HG03520 (cell line): ENCODE measurements at regions not wholly inside any gene's neighbourhood (a gene's known extent, or its start where the extent isn't known, plus 50 kb on each side); places are given as distances from the start of the nearest gene placed in this dataset.
A peak's percentile ranks its signal among the peaks of the same experiment; 100 is the strongest.

ENCODE experiments used
- ATAC-seq: cut with Tn5 transposase; IDR thresholded peaks from one replicate; pipeline ENCODE4 v1.9.1; 2021; ENCODE audit warnings: mild to moderate bottlenecking, moderate library complexity; ENCODE audit not compliant: unreplicated experiment

DNA sequence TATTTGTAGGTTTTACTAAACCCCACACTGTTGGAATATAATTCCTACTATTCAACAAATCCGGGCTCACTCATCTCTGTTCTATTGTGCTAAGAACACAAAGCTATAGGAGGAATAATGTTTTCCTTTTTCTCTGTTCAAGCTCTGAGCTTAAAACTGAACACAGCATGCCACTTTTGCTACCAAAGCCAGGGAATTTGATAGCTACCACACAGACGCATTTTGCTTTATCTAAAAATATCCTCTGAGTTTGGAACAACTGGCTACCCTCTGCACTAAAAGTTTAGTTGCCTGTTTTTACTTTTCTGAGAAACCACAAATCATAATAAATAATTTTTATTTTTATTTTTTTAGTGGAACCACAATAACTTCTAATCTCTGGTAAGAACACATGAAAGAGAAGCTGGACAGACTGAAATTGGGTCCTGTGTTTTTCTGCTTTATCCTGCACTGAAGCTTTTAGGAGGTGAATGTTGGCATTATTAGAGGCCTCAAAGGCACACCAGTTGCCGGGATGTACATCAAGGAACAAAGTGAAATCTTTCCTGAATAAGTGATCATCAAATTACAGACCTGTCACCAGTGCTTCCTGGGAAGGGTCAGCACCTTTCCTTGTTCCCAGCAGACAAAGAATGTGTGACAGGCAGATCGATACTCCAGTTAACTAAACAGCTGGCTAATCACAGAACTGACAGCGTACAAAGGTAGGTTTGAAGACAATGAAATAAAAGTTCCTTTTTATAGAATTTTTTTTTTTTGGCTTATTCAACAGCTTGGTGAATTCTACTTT, 523.2 kb upstream of the TENM4 start:
- ATAC-seq, result no peak

DNA sequence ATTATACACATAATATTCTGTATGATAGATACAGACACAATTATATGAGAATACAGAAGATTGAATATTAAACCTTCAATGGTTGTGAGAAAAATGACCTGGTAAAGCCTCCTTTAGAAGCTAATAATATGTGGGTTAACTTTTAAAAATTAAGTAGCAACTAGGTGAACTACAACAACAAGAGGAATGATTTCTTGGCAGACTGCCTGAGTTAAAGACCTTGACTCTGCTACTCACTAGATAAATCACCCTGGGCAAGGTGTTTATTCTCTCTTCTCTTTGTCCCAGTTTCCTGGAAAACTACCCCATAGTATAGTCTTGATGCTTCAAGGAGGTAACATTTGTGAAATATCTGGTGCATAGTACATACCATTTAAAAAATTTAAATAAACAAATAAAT, 519.6 kb upstream of the TENM4 start:
- ATAC-seq, result no peak

DNA sequence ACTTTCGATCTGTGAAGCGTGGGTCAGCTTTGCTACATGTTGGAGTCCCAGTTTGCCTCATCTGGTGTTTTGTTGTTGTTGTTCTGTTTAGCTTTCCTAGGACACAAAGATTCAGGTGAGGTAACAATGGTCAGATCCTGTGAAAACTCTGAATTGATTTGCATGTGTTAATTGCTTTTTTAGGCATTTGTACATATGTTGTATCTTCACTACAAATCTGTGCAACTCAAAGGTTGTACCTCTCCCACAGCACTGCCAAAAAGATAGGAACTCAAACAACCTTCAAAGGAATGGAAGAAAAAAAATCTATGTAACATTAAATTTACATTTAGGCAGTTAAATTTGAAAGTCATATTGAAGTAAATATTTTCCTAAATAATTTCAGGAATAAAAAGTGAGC, 518.5 kb upstream of the TENM4 start:
- no peak for ATAC-seq

DNA sequence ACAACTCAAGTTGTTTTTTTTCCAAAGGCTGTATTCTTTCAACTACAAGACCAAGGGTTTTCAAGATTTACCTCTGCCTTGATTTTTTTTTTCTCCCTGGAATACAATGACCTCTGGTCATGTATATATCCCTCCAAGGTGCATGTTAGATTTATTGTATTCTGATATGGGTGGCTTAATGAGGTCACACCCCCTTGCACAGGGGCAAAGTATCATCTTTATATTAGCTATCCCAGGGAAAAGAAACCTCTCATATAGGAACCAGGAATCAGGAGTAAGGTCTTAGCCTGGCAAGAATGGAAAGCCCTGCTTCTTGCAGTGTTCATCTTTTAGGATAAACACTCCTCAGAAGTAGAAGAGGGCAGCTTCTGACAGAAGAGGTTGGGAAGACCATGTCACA, 516.9 kb upstream of the TENM4 start:
- no peak for ATAC-seq

DNA sequence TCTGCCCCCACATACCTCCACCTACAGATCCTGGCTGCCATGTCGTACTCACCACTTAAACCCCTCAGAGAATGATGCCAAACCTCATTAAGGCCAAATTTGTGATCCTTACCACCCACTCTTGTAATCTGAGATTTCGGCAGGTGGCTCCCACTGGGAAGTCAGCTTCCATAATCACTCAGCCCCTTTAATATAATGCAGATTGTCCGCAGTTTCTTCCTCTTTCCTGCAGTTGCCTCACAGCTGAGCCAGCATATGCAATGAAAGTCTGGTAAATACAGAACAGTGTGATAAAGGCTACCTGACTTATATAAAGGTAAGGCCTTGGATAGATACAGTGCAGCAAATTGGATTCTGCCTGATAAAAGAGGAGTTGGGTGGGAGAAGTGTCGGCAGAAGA, 515.2 kb upstream of the TENM4 start:
- ATAC-seq, result no peak

DNA sequence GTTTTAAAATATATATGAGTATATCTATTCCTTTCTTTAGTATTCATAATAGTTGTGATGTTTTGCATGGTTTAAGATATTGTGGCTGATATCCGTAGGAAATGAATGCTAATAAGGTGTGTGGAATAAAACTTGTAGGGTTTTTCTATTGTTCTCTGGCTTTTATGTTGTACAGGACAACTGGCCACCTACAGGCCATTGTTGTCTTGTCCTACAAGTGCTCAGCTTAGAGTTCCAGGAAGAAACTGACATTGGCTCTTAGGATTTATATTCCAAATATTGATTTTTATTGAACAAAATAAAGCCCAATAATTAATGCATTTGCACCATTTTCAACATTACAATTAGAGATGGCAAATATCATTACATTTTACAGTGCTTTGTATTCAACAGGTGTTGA, 512.8 kb upstream of the TENM4 start:
- no peak for ATAC-seq

DNA sequence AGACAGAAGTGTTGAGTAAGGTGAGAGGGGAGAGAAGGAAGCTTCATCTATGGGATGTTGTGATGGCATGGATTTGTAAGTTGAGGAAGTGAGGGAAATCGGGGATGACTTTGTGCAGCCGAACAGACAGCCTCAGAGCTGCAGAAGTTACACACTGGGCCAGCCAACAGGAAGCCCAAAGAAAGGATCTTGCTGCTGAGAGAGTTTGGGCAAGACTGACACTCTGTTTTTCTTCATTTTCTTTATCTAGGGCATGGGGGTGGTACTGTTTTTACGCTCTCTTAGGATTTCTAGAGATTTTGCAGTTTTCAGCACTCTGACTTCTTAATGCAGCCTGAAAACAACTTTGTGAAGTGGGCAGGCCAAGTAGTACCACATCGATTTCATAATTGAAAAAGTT, 509.9 kb upstream of the TENM4 start:
- no peak for ATAC-seq

DNA sequence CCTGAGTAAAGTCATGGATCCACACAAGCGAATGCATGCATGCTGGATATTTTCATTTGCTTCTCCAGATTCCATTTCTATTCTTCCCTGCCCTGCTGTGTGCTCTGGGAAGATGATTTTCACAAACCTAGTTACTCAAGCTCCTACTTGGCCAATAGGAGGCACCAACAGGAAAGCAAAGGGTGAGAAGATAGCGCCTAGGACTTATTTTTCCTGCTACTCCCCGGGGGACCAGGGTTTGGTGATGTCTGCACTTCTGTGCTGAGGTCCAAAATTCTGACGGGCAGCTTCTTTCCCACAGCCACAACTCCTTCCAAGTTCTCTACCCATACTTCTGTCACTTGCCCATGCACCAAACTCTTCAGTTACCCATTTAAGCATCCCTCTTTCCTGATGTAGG, 509.3 kb upstream of the TENM4 start:
- no peak for ATAC-seq

DNA sequence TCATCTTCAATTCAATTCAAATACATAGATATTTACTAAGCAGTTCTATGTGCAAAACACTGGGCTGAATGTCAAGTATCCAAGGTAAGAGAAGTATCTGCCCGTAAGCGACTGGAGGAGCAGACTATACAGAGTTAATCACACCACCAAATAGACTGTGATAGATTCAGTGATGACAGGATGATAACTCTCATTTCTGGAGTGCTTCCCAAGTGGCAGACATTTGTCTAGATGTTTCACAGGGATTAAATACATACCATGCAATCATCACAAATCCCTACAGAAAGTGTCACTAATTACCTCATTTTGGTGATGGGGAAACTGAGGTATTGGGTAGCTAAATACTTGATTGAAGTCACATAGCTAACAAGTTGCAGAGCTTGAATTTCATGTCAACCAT, 508.7 kb upstream of the TENM4 start:
- no peak for ATAC-seq

DNA sequence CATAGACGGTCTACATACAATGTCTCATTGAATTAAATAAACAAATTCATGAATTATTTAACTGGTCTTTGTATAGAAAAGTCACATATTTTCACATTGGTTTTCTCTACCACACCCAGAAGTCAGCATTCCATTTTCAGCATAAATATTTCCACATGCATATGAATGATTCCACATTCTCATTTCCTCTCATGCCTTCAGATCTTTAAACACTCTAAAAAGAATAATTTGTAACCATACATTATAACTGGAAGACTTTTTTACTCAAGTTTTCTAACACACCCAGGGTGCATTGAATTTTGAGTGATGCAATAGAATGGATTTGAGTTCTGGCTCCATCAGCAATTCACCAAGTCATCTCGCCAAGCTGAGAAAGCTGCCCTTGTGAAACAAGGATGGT, 501.8 kb upstream of the TENM4 start:
- no peak for ATAC-seq

DNA sequence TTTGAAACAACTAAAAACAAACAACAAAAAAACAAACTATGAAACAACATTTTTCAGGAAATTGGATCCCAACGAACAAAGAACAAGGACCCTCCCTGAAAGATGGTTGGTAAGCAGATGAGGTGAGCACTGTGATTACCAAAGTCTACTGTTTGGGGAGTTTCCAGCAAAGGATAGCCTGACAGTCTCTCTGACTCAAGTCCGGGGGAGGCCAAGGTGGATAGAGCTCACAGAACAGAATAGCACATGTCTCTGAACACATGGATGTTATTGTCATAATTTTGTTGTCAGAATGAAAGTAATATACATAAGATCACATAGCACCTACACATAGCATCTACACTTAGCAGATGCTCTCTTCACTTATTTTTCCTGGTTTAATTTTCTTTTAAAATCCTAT, 501.3 kb upstream of the TENM4 start:
- no peak for ATAC-seq

DNA sequence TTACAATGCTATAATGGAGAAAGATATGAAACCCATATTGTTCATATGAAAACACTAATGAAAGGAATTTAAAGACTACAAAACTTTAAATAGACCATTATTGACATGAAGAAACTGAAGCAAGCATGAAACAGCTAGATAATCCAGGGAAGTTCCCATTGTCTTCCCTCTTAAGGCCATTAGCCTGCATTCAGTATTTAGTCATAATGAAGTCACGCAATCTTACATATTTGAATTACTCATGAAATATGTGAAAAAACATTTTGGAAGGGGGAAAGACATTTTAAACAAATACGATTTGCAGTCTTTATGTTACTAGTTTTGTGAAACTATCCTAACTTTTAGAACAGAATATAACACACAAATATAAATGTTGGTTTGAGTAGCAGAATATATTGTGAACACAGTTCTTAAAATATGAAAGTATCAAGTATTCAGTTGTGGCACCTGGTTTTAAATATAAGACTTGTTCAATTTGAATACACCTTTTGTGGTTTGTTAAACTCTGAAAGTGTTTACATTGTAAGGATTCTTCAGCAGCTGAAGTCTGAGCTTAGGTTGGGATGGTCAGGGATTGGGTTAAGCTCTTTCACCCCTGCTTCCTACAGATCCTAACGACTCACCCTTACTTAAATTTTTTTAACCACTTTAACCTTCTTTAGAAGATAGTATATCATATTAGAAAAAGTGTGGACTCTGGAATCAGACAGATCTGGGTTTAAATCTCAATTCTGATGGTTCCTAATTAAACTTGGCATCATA, 500.3 kb upstream of the TENM4 start:
- no peak for ATAC-seq

DNA sequence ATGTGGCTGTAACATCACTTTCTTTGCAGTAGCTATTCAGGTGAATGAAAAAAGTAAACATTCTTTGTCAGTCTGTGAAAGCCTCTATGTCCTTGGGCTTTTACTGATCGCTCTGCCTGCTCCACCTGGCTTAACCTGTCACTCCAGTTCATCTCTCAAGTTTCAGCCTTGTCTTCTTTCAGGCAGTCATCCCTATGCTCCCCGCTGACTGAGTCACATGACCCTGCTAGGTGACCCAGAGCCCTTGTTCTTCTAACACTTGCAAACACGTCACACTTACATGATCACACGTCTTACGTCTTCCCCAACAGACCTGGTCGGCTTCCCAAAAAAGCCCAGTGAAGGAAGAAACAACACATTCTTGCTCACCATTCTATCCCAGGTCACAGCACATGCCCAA, 499.3 kb upstream of the TENM4 start:
- no peak for ATAC-seq

DNA sequence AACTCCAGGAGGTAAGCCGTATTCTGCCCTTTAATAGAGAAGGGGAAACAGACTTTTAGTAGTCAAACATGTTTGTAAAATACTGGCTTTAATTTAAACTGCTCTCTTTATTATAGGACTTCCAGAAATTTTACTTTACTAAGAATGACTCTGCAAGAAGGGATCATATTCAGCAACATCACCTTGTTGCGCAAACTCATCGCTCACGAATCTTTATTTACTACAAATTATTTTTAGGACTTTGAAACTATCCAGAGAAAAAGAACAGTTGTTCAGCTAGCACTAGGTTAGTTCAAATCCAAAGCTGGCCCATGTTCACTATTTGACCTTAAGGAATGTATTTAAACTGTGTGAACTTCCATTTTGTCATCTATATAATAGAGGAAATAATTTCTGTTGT, 498.3 kb upstream of the TENM4 start:
- ATAC-seq, result no peak

DNA sequence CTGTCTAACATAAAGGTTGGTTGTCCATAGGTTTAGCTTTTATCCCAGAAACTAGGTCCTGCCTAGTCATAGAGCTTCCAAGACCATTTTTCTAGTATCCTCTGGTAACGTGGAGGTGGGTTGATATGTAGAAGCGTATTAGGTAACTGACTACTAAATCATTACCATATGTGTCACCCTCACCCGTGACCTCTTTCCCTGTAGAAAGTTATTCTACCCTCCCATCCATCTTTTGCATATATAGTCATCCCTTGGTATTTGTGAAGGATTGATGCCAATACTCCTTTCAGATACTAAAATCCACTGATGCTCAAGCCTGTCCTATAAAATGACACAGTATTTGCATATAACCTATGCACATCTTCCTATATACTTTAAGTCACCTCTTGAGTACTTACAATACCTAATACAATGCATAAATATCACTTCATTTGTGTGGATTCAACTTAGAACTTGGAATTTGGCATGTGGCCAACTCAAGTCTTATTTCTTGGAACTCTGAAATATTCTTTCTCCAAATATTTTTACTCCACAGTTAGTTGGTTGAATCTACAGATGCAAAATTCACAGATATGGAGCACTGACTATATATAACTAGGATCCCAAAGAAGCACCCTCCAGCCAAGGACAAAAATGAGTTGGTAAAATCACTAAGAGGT, 497.0 kb upstream of the TENM4 start:
- no peak for ATAC-seq

DNA sequence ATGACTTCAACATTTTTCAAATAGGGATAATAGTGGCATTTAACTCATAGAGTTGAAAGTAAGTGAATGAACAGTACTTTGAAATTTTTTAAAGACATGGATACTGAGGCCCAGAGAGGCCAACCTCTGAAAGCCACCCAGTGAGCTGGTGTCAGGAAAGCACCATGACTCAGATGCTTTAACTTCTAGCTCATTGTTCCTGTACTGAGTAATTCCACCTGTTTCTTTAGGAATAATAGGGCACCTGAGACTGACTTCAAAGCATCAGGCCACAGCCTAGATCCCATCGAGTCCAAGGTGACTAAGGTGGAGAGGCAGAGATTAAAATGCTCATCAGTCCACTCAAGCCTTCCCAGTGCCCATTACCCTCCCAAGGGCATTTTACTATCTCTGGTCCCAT, 491.8 kb upstream of the TENM4 start:
- ATAC-seq, result no peak

DNA sequence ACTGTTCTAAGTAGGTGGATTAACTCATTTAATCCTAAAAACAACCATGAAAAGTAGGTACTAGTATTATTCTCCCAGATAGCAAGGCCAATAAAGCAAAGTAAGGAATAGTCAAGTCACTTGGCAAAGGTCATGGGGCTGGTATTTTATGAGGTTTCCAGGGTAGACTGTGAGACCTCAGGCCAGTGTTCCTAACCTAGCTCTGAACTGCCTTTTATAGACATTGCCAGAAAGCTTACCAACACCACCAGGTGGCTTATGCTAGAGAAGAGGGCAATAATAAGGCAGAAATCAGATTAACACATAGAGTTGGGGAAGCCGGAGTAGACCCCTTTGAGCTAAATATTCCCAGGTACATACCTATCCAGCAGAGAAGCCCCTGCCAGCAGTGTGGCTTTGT, 490.9 kb upstream of the TENM4 start:
- no peak for ATAC-seq

DNA sequence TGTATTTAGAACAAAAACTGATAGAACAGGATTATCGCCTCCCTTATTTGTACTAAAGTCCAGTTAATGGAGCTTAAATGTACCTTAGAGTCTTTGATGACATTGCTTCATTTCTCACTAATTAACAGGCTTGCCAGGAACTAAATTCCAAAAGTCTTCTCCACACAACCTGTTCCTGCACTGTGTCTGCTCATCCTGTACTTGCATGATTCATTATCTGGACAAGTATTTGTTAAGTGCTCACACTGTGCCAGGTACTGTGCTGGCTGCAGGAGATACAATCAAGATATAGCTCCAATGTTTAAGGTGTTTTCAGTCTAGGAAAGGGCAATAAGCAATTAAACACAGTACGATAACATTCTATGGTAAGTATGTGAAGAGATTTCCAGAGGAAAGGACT, 485.9 kb upstream of the TENM4 start:
- ATAC-seq, result no peak

DNA sequence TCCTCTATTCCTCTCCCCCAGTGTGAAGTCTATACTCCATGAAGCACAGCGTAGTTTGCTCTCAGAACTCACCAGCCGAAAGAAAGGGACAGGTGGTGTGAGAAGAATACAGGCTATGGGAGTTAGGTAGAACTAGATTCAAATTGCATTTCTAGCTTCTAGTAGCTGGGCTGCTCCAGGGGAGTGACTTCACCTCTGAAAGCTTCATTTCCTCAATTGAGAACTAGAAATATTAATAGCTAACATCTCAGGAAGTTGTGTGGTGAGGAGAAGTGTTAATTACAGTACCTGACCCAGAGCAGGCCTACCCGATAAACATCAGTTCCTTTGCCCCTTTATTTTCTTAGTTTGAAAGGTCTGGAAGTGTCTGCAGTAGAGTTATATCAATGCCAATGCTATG, 484.7 kb upstream of the TENM4 start:
- peak; percentile 91 for ATAC-seq

DNA sequence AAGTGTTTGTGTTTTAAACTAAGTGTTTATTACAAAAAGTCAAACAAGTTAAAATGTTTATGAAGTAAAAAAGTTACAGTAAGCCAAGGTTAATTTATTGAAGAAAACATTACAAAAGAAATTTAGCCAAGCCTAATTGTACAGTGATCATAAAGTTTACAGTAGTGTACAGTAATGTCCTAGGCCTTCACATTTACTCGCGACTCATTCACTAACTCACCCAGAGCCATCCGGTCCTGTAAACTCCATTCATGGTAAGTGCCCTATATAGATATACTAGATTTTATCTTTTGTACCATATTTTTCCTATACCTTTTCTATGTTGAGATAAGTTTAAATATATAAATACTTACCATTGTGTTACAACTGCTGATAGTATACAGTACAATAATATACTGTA, 481.8 kb upstream of the TENM4 start:
- ATAC-seq, result no peak

DNA sequence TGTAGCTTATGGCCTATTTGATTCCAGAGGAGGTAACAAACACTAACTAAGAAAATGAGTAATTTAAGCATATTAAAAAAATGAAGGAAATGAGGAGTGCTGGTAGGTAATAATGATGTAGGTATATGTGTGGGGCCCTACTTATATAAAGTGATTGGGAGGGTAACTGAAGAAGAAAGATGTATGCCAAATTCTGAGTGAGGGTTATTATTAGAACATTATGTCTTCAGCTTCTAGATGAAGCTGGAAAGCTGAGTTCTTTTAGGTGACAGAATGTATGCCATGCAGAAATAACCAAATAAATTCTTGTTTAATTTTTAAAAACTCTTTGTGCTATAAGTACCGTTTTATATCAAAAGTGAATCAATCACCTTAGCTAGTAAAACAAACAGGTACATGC, 479.6 kb upstream of the TENM4 start:
- no peak for ATAC-seq

DNA sequence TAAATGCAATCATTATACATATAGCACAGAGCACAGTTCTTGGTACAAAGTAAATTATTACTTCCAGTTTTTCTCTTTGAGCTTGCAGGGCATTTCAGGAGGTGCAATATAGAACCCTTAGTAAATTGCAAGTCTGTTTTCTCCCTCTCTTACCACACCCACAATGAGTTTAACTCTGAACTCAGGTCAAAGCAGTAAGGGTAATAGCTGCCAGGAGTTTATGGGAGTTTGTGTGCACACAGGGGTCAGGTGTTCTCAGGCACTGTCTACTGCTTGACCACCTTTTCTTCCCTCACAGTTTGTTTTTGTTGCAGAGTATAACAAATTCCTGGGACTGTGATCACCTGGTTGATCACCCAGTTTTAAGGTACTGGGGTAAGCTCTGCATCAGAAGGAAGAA, 478.5 kb upstream of the TENM4 start:
- ATAC-seq, result no peak
